ENCODE measurements at regions not wholly inside any gene's neighbourhood (a gene's known extent, or its start where the extent isn't known, plus 50 kb on each side); places are given as distances from the start of the nearest gene placed in this dataset.
"Not testable (repeated sequence)": the region's sequence is repeated elsewhere in the genome, so short reads cannot be mapped to it uniquely, and the experiment has no call there.

DNA sequence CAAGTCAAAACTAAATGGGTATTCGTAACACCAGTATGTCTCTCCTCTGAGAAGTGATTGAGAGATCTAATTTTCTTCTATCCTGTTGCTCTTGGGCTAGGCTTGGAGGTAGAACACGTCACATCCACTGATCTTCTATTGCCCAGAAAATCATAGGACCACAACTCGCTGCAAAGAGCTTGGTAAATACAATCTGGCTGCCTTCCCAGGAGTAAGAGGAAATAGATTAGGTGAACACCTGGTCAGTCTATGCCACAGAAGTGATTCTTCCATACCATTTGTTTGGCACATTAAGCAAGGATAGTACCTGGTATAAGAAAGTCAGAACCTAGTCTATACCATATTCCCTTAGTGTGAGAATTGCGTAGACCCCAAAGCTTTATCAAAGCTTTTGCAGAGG, 129.3 kb upstream of the PHYHIPL start:
- no peak for DNase-seq
- no peaks in the 10 kb centered on the region for H3K36me3 ChIP-seq (replicated peaks; ENCODE audit: control insufficient read depth, insufficient read depth, low read length)
- H3K4me3 ChIP-seq (ENCODE audit: insufficient read depth, low read depth, low read length): no peak overlapping the region
- no peaks in the 10 kb centered on the region for H3K27me3 ChIP-seq (ENCODE audit: control insufficient read depth, insufficient read depth, low read length)

DNA sequence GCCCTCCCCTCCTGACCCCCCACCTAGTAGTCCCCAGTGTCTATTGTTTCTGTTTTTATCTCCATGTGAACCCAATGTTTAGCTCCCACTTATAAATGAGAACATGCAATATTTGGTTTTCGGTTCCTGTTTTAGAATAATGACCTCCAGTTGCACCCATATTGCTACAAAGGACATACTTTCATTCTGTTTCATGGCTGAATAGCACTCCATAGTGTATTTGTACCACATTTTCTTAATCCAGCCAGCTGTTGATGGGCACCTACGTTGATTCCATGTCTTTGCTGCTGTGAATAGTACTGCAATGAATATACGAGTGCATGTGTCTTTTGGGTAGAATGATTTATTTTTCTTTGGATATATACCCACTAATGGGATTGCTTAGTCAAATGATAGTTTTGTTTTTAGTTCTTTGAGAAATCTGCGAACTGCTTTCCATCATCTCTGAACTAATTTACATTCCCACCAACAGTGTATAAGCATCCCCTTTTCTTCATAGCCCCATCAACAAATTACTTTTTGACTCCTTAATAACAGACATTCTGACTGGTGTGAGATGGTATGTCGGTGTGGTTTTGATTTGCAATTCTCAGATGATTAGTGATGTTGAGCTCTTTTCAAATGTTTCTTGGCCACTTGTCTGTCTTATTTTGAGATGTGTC, 128.4 kb upstream of the PHYHIPL start:
- no peaks in the 10 kb centered on the region for H3K27me3 ChIP-seq (ENCODE audit: control insufficient read depth, insufficient read depth, low read length)
- H3K4me3 ChIP-seq (ENCODE audit: insufficient read depth, low read depth, low read length): no peak overlapping the region
- DNase-seq: no peak
- no peaks in the 10 kb centered on the region for H3K36me3 ChIP-seq (replicated peaks; ENCODE audit: control insufficient read depth, insufficient read depth, low read length)

DNA sequence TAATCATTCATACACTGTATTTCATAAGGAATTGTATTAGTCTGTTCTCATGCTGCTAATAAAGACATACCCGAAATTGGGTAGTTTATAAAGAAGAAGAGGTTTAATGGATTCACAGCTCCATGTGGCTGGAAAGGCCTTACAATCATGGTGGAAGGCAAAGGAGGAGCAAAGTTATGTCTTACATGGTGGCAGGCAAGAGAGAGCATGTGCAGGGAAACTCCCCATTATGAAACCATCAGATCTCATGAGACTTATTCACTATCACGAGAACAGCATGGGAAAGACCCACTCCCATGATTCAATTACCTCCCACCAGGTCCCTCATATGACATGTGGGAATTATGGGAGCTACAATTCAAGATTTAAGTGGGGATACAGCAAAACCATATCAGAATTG, 122.9 kb upstream of the PHYHIPL start:
- H3K36me3 ChIP-seq (replicated peaks; ENCODE audit: control insufficient read depth, insufficient read depth, low read length); H3K4me3 ChIP-seq (ENCODE audit: insufficient read depth, low read depth, low read length); DNase-seq; H3K27me3 ChIP-seq (ENCODE audit: control insufficient read depth, insufficient read depth, low read length): not testable (repeated sequence)

DNA sequence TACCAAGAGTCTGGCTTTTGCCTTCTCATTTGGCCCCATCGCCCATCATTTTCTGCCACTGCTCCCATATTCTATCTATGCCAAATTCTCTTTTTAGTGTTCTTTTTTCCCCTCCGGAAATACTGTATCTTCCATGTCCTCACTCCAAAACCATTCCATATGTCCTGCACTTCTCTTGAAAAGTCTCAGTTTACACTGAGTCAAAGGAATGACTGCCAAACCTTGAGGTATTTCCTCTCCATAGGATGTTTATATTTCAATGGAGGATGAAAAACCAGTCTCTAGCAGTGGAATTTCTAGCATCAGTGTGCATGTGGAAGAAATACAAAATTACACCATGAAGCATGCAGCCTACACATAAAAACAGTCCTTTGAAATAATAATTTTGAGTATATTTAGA, 121.4 kb upstream of the PHYHIPL start:
- DNase-seq: no peak
- no peaks in the 10 kb centered on the region for H3K36me3 ChIP-seq (replicated peaks; ENCODE audit: control insufficient read depth, insufficient read depth, low read length)
- no peak overlapping the region for H3K4me3 ChIP-seq (ENCODE audit: insufficient read depth, low read depth, low read length)
- no peaks in the 10 kb centered on the region for H3K27me3 ChIP-seq (ENCODE audit: control insufficient read depth, insufficient read depth, low read length)

DNA sequence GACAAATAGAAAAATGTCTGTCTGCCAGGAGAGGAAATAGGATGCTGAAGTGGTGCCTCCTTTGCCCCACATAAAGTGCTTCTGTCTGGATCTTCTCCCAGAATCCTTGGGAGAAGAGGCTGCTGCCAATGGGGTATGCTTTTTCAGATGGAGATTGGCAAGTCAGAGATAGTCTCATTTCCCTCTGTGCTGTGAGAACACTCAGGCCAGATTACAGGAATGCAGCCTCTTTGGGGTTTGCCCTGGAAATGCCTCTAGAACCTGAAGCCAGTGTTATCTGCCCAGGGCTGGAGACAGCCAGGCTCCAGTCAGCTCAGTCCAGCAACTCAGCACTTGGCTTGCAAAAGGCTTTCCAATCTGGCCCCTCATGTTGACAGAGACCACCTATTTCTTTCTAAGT, 119.1 kb upstream of the PHYHIPL start:
- no peaks in the 10 kb centered on the region for H3K36me3 ChIP-seq (replicated peaks; ENCODE audit: control insufficient read depth, insufficient read depth, low read length)
- no peak overlapping the region for H3K4me3 ChIP-seq (ENCODE audit: insufficient read depth, low read depth, low read length)
- no peak for DNase-seq
- no peaks in the 10 kb centered on the region for H3K27me3 ChIP-seq (ENCODE audit: control insufficient read depth, insufficient read depth, low read length)

DNA sequence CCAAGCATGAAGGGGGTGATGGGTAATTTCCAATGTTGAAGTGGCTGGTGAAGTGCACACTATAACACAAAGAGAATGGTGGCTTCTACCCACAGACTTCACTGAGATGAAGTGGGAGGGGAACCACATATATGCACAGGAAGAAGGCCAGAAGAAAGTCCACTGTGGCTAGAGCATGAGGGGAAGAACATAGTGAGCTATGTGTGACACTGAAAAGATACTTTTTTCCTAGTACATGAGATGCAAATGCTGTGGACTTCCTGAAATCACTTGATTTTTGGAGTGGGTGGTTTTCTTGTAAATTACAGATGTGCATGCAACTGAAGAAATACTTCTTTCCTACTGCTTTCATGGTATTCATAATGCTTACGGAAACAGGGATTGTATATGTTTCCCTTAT, 115.6 kb upstream of the PHYHIPL start:
- H3K36me3 ChIP-seq (replicated peaks; ENCODE audit: control insufficient read depth, insufficient read depth, low read length): no peaks in the 10 kb centered on the region
- no peaks in the 10 kb centered on the region for H3K27me3 ChIP-seq (ENCODE audit: control insufficient read depth, insufficient read depth, low read length)

DNA sequence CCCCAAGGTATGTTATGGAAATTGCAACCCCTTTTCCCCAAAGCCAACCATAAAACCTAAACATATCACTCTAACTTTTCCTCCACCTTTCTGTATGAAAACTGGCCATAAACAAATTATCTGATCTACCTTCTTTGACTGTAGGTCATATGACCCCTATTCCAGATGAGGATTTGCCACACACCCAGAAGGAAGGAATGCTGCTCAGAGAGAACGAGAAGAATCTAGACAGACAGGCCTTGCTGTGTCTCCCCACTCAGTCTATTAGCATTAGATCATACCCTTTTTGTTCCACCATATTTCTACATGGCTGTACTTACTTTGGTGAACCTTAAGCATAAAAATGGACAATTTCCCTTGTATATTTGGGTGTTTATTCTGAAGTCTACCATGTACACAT, 113.0 kb upstream of the PHYHIPL start:
- Histone ChIP-seq H3K27me3 (ENCODE audit: control insufficient read depth, insufficient read depth, low read length) (no peaks in the 10 kb centered on the region), H3K36me3 (replicated peaks; ENCODE audit: control insufficient read depth, insufficient read depth, low read length) (no peaks in the 10 kb centered on the region), H3K4me3 (ENCODE audit: insufficient read depth, low read depth, low read length) (no peak overlapping the region)
- DNase-seq: no peak

More for the DNA sequence above, 115.6 kb upstream of the PHYHIPL start:
- DNase-seq: no peak
- H3K4me3 ChIP-seq (ENCODE audit: insufficient read depth, low read depth, low read length): no peak overlapping the region

DNA sequence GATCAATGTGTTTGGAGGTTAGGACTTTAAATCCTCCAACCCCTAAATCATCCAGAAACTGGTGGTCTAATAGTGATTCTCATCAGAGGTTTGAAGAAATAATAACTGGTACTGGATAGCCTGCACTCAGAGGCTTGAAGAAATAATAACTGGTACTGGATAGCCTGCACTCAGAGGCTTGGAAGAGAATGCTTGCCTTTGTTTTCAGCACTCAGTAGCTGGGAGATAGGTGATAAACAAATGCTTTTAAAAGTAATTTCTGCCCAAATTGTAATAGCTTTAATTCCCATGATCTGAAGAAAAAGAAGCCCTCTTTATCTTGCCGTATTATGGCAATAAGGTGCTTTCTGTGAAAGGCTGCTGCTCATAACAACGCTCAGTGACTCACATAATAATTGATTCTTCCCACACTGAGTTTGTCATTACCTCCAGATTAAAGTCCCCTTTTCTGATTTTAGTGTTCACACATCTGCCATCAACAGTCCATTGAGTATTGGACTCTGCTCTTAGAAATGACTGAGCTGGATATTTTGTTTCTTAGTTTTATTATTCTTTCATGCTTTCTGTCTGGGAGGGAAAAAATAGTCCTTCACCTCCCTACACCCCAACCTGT, 112.3 kb upstream of the PHYHIPL start:
- H3K4me3 ChIP-seq (ENCODE audit: insufficient read depth, low read depth, low read length): no peak overlapping the region
- DNase-seq: no peak

DNA sequence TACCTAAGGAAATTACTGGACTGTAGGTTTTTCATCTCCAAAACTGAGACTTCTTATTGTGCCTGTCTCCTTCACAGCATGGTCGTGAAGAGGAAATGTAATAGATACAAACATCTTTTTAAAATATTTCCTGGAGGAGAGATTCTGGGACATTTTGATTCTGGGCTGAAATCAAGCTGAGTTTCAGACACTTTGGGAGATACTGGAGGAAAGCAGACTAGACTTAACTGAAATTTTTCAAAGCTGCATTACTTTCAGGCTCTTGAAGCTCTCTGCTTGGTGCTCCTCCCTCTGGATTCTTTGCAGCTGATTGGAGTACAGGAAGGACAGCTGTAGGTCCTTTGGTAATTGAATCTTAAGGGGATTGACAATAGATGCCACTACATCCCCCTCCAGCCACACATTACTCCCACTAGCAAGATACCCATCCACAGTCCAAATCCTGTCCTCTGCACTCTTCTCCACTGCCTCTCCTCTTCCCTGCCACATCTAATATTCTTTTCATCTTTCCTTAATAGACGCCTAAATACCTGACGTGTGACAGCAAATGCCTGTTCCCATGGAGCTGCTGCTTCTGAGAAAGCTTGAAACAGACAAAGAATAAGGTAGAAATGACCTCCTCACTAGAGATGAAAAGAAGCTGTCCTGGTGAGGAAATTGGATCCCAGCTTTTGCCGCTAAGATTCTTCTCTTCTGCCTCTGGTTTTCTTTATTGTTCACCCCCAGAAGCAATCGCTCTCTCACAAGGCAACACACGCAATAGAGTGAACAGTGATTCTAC, 111.5 kb upstream of the PHYHIPL start:
- Histone ChIP-seq H3K4me3 (ENCODE audit: insufficient read depth, low read depth, low read length) (no peak overlapping the region), H3K27me3 (ENCODE audit: control insufficient read depth, insufficient read depth, low read length) (no peaks in the 10 kb centered on the region), H3K36me3 (replicated peaks; ENCODE audit: control insufficient read depth, insufficient read depth, low read length) (no peaks in the 10 kb centered on the region)
- DNase-seq: no peak

More for the DNA sequence above, 112.3 kb upstream of the PHYHIPL start:
- Histone ChIP-seq H3K27me3 (ENCODE audit: control insufficient read depth, insufficient read depth, low read length) (no peaks in the 10 kb centered on the region), H3K36me3 (replicated peaks; ENCODE audit: control insufficient read depth, insufficient read depth, low read length) (no peaks in the 10 kb centered on the region)

DNA sequence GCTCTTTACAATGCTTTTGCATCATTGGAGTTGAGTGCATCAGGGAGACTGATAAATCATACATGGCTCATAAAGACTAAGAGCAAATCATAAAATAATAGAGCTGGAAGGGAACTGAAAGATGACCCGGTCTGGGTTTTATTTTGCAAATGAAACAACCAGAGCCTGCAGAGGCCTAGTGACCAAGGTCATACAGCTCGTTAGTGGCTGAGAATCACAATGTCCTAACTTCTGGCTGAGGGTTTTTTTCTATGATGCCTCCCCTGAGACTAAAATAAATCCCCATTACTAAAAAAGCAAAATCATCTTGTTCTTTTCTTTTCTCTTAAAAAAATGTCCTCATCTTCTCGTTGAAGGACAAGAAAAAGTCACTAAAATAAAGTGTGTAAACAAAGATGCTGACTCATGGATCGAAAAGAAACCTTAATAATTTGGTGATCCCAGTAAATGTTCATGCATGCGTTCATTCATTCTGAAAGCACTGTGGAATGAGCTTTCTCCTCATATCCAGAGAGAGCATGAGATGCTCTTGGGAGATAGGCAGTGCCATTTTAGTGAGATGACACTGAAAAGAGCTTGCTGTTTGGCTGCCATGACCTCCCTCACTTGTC, 107.8 kb upstream of the PHYHIPL start:
- DNase-seq: no peak
- Histone ChIP-seq H3K27me3 (ENCODE audit: control insufficient read depth, insufficient read depth, low read length) (no peaks in the 10 kb centered on the region), H3K4me3 (ENCODE audit: insufficient read depth, low read depth, low read length) (no peak overlapping the region), H3K36me3 (replicated peaks; ENCODE audit: control insufficient read depth, insufficient read depth, low read length) (no peaks in the 10 kb centered on the region)

DNA sequence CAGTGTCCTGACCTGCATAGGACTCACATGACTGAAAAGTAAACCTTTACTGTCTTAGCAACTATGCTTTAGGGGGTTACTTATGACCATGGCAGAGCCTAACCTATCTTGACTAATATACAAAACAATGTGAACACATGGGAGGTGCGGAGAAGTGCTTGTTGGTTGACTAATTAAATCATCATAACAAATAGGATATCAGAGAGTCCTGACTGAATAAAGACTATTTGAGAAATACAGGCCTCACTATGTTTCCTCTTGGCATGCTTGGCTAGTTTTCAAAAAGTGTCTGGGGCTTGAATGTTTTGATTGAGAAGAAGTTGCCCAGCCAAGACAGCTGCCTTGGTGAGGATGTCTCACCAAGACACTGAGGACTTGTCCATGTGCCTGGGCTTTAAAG, 104.4 kb upstream of the PHYHIPL start:
- Histone ChIP-seq H3K36me3 (replicated peaks; ENCODE audit: control insufficient read depth, insufficient read depth, low read length) (no peaks in the 10 kb centered on the region), H3K4me3 (ENCODE audit: insufficient read depth, low read depth, low read length) (no peak overlapping the region), H3K27me3 (ENCODE audit: control insufficient read depth, insufficient read depth, low read length) (no peaks in the 10 kb centered on the region)
- DNase-seq: no peak

DNA sequence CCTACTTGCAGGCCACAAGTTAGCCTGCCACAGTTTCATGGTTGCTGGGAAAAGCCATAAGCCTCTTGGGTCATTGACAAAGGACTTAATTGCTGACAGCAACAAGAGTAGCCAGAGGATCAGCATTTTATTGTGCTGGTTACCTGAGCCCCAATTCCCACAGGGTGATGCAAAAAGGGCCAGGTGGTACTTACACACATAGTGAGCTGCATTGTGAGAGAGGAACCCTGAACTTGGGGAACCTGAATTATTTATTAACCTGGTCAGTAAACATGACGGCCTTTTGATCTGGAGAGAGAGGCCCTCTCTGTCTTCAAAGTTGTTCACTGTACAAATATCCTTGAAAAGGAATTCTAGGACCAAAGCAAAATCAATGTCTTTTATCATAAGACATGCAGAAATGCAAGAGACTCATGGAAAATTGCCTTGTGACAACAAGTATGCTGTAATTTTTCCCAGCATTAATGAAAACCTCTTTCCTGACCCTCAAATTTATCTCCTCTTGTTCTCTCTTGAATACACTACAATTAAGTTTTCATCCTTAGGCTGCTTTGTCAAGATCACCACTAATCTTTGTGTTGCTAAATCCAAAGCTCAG, 102.9 kb upstream of the PHYHIPL start:
- no peak for DNase-seq
- no peak overlapping the region for H3K4me3 ChIP-seq (ENCODE audit: insufficient read depth, low read depth, low read length)
- H3K36me3 ChIP-seq (replicated peaks; ENCODE audit: control insufficient read depth, insufficient read depth, low read length): no peaks in the 10 kb centered on the region
- H3K27me3 ChIP-seq (ENCODE audit: control insufficient read depth, insufficient read depth, low read length): no peaks in the 10 kb centered on the region

DNA sequence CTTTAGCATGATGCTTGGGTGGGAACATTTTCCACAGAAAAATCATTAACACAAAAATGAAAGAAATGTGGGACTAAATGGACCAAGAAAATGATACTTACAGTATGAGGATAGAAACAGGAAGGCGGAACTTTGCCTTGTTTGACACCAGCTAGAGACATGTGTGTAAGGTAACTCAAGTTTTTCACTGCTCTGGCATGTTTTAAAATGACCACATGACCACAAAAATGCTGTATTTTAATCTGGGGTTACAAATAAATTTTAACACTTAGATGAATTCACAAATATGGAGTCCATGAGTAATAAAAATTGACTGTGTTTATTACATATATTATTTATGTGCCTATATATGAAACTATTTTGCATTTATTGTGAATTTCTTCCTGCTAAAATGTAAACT, 100.9 kb upstream of the PHYHIPL start:
- no peak overlapping the region for H3K4me3 ChIP-seq (ENCODE audit: insufficient read depth, low read depth, low read length)
- no peaks in the 10 kb centered on the region for H3K36me3 ChIP-seq (replicated peaks; ENCODE audit: control insufficient read depth, insufficient read depth, low read length)
- H3K27me3 ChIP-seq (ENCODE audit: control insufficient read depth, insufficient read depth, low read length): no peaks in the 10 kb centered on the region
- DNase-seq: no peak

DNA sequence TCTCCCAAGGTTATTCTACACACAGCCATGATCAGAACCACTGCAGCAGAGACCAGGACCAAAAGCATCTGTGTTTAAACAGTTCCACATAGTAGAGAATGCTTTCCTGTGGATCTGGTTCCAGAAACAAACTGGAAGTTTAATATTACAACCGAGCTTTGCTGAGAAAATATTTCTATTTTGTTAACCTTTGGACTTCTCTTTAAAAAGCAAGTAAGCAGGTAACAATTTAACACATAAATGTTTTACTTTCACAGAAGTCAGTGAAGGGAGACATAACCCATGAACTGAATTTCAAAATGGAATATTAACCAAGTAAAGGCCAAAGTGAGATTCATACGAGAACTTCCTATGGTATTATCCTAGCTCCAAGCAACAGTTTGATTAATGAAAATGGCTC, 98.6 kb upstream of the PHYHIPL start:
- Histone ChIP-seq H3K36me3 (replicated peaks; ENCODE audit: control insufficient read depth, insufficient read depth, low read length) (no peaks in the 10 kb centered on the region), H3K27me3 (ENCODE audit: control insufficient read depth, insufficient read depth, low read length) (no peaks in the 10 kb centered on the region), H3K4me3 (ENCODE audit: insufficient read depth, low read depth, low read length) (no peak overlapping the region)
- DNase-seq: no peak
